Esophagus muscularis mucosa (tissue), 4 donors: ENCODE measurements at regions not wholly inside any gene's neighbourhood (a gene's known extent, or its start where the extent isn't known, plus 50 kb on each side); places are given as distances from the start of the nearest gene placed in this dataset.

ENCODE experiments used
- DNase-seq: peaks from one replicate; pipeline ENCODE4 v3.0.0-alpha.2; 2017; ENCODE audit errors: extremely low spot score
- H3K27ac ChIP-seq, 4 donors: fragments of 200-600 bp; sonication (generic); replicated peaks in 1 of 4; 1 replicate in 3 of 4; 2 replicates in 1 of 4; pipeline ENCODE4 v1.5.1; 2016 to 2019; ENCODE audit warnings: mild to moderate bottlenecking in 1 of 4
- H3K27me3 ChIP-seq, 4 donors: fragments of 200-600 bp; sonication (generic); one replicate each; pipeline versions ENCODE4 v1.5.1 to v1.6.0; 2016 to 2019
- H3K36me3 ChIP-seq, 4 donors: fragments of 200-600 bp; sonication (generic); one replicate each; pipeline ENCODE4 v1.5.1; 2016 to 2019
- H3K4me1 ChIP-seq, 4 donors: fragments of 200-600 bp; sonication (generic); one replicate each; pipeline ENCODE4 v1.5.1; 2016 to 2019
- H3K4me3 ChIP-seq, 4 donors: fragments of 200-600 bp; sonication (generic); 1 replicate in 2 of 4; 2 replicates in 2 of 4; pipeline ENCODE4 v1.5.1; 2016 to 2019; ENCODE audit warnings: mild to moderate bottlenecking in 4 of 4, moderate library complexity in 1 of 4
- H3K9me3 ChIP-seq, 4 donors: fragments of 200-600 bp; sonication (generic); 1 replicate in 3 of 4; 2 replicates in 1 of 4; pipeline ENCODE4 v1.5.1; 2016 to 2019
- EP300 ChIP-seq: sonication (generic); formaldehyde crosslinking; IDR thresholded peaks from one replicate; pipeline ENCODE4 v1.6.1; 2017; ENCODE audit warnings: antibody characterized with exemption
- POLR2A ChIP-seq: fragments of 450-650 bp; IDR thresholded peaks from one replicate; pipeline ENCODE4 v1.6.1; 2017; ENCODE audit warnings: antibody characterized with exemption, moderate library complexity, mild to moderate bottlenecking, low read depth
- POLR2AphosphoS5 ChIP-seq, 2 donors: sonication (generic); formaldehyde crosslinking; IDR thresholded peaks; one replicate each; pipeline ENCODE4 v1.6.1; 2017; ENCODE audit warnings: antibody characterized with exemption in 2 of 2
- WGBS: methylation state at CpG from one replicate; pipeline ENCODE4 v1.1.5; 2018; 5-methylcytosine and 5-hydroxymethylcytosine counted together
- intact Hi-C: fragments of 100-400 bp; cut with DNase I; formaldehyde crosslinking; loops from one replicate; pipeline ENCODE4 v1.15.1; 2023
- TF ChIP-seq, protein P1 (sequence below), 3 experiments: fragments of 200-600 bp in 2 of 3; fragments of 450-650 bp in 1 of 3; sonication (generic) in 2 of 3; IDR thresholded peaks; one replicate each; pipeline ENCODE4 v1.5.1; 2017 to 2019; ENCODE audit warnings: antibody characterized with exemption in 3 of 3, mild to moderate bottlenecking in 2 of 3, moderate library complexity in 1 of 3

- Histone ChIP-seq H3K27me3 (no peaks in the 10 kb centered on the region), H3K4me3 (no peak overlapping the region), H3K36me3 (no peaks in the 10 kb centered on the region), H3K27ac (no peak overlapping the region), H3K9me3 (no peaks in the 10 kb centered on the region), H3K4me1 (no peaks in the 10 kb centered on the region)
- TF ChIP-seq EP300 (no peak), POLR2A (no peak), POLR2AphosphoS5 (IDR thresholded peaks at IDR 0.05) (no peak)
- TF ChIP-seq, protein P1, sequence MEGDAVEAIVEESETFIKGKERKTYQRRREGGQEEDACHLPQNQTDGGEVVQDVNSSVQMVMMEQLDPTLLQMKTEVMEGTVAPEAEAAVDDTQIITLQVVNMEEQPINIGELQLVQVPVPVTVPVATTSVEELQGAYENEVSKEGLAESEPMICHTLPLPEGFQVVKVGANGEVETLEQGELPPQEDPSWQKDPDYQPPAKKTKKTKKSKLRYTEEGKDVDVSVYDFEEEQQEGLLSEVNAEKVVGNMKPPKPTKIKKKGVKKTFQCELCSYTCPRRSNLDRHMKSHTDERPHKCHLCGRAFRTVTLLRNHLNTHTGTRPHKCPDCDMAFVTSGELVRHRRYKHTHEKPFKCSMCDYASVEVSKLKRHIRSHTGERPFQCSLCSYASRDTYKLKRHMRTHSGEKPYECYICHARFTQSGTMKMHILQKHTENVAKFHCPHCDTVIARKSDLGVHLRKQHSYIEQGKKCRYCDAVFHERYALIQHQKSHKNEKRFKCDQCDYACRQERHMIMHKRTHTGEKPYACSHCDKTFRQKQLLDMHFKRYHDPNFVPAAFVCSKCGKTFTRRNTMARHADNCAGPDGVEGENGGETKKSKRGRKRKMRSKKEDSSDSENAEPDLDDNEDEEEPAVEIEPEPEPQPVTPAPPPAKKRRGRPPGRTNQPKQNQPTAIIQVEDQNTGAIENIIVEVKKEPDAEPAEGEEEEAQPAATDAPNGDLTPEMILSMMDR (IDR thresholded peaks at IDR 0.05), result no peak
- DNase-seq, result no peak
- WGBS, result 38% methylated on average over 1 of the region's 1 CpG
- intact Hi-C loops, result no loop called here
Measured at GRCh38 chr3:21826416-21826815, 75.4 kb upstream of the ZNF385D start.

GRCh38 chr3:21830541-21830940, 79.5 kb upstream of the ZNF385D start:
- 85% methylated on average over 2 of the region's 2 CpGs for WGBS
- no peaks in the 10 kb centered on the region for H3K27me3 ChIP-seq
- no peak overlapping the region for H3K4me3 ChIP-seq
- H3K36me3 ChIP-seq, result no peaks in the 10 kb centered on the region
- no peak overlapping the region for H3K27ac ChIP-seq
- DNase-seq, result no peak
- H3K9me3 ChIP-seq, result no peaks in the 10 kb centered on the region
- TF ChIP-seq, protein P1 (IDR thresholded peaks at IDR 0.05), result no peak
- TF ChIP-seq POLR2A, result no peak
- intact Hi-C loops, result no loop called here
- no peaks in the 10 kb centered on the region for H3K4me1 ChIP-seq

DNA sequence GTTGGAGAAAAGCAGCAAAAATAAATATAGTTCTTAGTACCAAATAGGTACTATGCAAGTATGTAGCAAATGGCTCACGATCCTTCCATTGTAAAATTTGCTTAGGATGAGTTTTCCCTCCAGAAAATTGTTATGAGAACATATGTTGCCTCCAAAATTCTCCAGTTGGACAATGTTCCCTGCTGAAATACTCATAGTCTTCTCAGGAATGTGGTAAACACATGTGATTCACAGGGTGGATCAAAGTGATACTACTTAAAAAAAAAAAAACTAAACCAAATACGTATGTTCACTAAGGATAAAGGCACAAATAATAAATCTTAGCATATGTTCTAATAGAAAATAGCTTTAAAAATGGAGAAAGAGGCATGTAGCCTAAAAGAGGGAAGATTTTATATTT, 84.3 kb upstream of the ZNF385D start:
- no peak for DNase-seq
- intact Hi-C loops, result no loop called here
- no peaks in the 10 kb centered on the region for H3K9me3 ChIP-seq
- H3K4me3 ChIP-seq, result no peak overlapping the region
- no peaks in the 10 kb centered on the region for H3K27me3 ChIP-seq
- TF ChIP-seq EP300 (no peak), POLR2AphosphoS5 (IDR thresholded peaks at IDR 0.05) (no peak), POLR2A (no peak)
- TF ChIP-seq, protein P1 (IDR thresholded peaks at IDR 0.05), result no peak
- no peaks in the 10 kb centered on the region for H3K36me3 ChIP-seq
- H3K27ac ChIP-seq, result no peak overlapping the region
- WGBS, result 85% methylated on average over 2 of the region's 2 CpGs
- peaks cover 0 to 8% (median 5%) of the 10 kb centered on the region in 4 donors for H3K4me1 ChIP-seq

DNA sequence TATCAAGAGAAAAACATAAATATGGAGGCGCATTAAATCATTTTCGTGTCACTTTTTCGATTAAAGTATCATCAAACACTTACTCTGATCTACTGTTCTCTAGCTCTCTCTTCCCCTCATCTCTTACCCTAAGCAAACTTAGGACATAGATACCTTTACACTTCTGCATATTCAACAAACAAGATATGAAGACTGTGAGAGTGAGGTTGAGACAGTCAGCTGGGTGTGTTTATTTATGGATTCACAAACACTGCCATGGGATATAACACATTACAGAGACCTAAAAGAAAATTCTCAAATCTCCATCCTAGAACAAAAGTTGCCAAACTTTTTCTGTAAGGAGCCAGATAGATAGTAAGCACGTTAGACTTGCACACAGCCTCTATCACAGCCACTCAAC, 85.2 kb upstream of the ZNF385D start:
- no peaks in the 10 kb centered on the region for H3K9me3 ChIP-seq
- peaks cover 0 to 8% (median 5%) of the 10 kb centered on the region in 4 donors for H3K4me1 ChIP-seq
- WGBS, result 88% methylated on average over 4 of the region's 4 CpGs
- intact Hi-C loops, result no loop called here
- no peaks in the 10 kb centered on the region for H3K27me3 ChIP-seq
- no peak overlapping the region for H3K4me3 ChIP-seq
- no peaks in the 10 kb centered on the region for H3K36me3 ChIP-seq
- no peak overlapping the region for H3K27ac ChIP-seq
- DNase-seq, result no peak
- no peak for TF ChIP-seq POLR2A
- TF ChIP-seq, protein P1 (IDR thresholded peaks at IDR 0.05), result no peak

DNA sequence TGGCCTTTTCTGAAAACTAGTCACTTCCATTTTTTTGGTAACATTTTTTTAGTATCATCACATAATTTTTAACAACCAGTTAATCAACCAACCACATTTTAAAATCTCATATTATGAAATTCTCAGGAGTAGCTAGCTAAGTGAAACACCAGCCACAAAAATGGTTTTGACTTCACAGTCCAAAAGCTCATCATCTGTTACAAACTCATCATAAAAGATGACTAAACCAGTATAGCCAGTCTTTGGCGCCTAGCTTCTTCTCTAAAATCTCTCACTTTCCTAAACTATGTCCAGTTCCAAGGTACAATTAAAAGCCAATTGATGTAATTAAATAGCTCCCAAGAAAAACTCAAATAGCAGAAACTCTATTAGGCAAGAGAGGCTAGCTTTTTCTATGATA, 88.2 kb upstream of the ZNF385D start:
- intact Hi-C loops, result no loop called here

More for the DNA sequence above, 88.2 kb upstream of the ZNF385D start:
- Histone ChIP-seq H3K9me3 (no peaks in the 10 kb centered on the region), H3K27me3 (no peaks in the 10 kb centered on the region), H3K4me1 (peaks cover 0 to 8% (median 5%) of the 10 kb centered on the region in 4 donors), H3K36me3 (no peaks in the 10 kb centered on the region), H3K27ac (peak overlapping the region; percentile 20 to 69 (median 60)), H3K4me3 (no peak overlapping the region)
- TF ChIP-seq EP300 (no peak), POLR2A (no peak), POLR2AphosphoS5 (IDR thresholded peaks at IDR 0.05) (no peak)
- TF ChIP-seq, protein P1 (IDR thresholded peaks at IDR 0.05), result no peak
- 55% methylated on average over 1 of the region's 1 CpG for WGBS
- DNase-seq, result no peak
